AG04450 (cell line): ENCODE measurements at regions not wholly inside any gene's neighbourhood (a gene's known extent, or its start where the extent isn't known, plus 50 kb on each side); places are given as distances from the start of the nearest gene placed in this dataset.

ENCODE experiments used
- CTCF ChIA-PET: fragments of 300-600, 350-600 bp; formaldehyde crosslinking; extraction: SDS; loops from one replicate; lab custom pipeline; 2022; ENCODE audit warnings: antibody characterized with exemption, inconsistent platforms; lab: Charles Lee
- POLR2A ChIA-PET: fragments of 350-600 bp; formaldehyde crosslinking; extraction: SDS; loops from one replicate; lab custom pipeline; 2021; ENCODE audit warnings: antibody characterized with exemption, inconsistent platforms; lab: Yijun Ruan, JAX
- DNase-seq: peaks from one replicate; pipeline ENCODE4 v3.0.0-alpha.2; 2011; ENCODE audit warnings: low read depth, low spot score
- H3K27ac ChIP-seq: one replicate; pipeline ENCODE4 v1.5.1; 2012; ENCODE audit warnings: low read depth, low read length, control low read depth
- H3K27me3 ChIP-seq: one replicate; pipeline ENCODE4 v1.6.0; 2012; ENCODE audit warnings: low read length; ENCODE audit not compliant: control insufficient read depth, insufficient read depth
- H3K4me3 ChIP-seq: 2 replicates; pipeline ENCODE4 v1.5.1; 2011; ENCODE audit warnings: mild to moderate bottlenecking, low read depth, low read length, control low read depth
- H3K9me3 ChIP-seq: 2 replicates; pipeline ENCODE4 v1.5.1; 2012; ENCODE audit warnings: low read length; ENCODE audit not compliant: control insufficient read depth, insufficient read depth
- TF ChIP-seq, protein P1 (sequence below): IDR thresholded peaks from 2 replicates; pipeline ENCODE4 v1.5.1; 2011; ENCODE audit warnings: low read depth, low read length, control low read depth, inconsistent platforms

DNA sequence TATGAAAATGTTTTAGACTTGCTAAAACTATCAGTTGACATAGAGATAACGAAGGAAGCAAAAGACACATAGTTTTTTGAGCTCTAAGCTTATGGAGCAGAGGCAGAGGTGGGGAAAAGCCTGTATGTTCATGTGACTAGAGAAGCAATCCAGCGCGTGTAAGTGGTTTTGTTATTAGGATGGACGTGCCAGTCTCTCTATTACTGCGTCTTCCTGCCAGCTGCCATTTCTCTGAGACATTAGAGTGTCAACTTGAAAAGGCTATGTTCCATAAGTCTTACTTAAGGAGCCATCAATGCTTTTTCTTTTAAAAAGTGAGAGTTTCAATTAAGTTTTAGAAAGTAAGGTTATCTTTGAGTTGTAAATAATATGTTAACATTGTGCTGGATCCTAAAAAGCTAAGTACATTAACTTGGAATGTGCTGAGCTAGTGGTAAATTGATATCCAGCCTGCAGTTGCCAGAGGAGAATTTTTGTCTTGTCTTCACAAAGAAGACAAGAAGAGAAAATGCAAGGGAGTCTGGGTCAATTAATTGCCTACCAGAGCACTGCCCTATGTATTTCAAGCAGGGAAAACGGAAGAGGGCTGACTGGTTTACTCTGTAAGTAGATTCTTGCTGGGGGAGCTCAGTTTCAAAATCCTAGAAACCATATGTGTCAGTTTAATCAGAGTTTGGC is 161.8 kb upstream of the B3GALT2 start:
- POLR2A ChIA-PET, result no interaction called here
- CTCF ChIA-PET, result interaction anchor here (1.6 kb wide), 1 partner anchor 11 kb away, joined by 8 read pairs; no protein-coding TSS in a partner anchor
- Histone ChIP-seq H3K9me3 (no peaks in the 10 kb centered on the region), H3K27ac (no peak overlapping the region), H3K27me3 (no peaks in the 10 kb centered on the region), H3K4me3 (no peak overlapping the region)
- TF ChIP-seq, protein P1, sequence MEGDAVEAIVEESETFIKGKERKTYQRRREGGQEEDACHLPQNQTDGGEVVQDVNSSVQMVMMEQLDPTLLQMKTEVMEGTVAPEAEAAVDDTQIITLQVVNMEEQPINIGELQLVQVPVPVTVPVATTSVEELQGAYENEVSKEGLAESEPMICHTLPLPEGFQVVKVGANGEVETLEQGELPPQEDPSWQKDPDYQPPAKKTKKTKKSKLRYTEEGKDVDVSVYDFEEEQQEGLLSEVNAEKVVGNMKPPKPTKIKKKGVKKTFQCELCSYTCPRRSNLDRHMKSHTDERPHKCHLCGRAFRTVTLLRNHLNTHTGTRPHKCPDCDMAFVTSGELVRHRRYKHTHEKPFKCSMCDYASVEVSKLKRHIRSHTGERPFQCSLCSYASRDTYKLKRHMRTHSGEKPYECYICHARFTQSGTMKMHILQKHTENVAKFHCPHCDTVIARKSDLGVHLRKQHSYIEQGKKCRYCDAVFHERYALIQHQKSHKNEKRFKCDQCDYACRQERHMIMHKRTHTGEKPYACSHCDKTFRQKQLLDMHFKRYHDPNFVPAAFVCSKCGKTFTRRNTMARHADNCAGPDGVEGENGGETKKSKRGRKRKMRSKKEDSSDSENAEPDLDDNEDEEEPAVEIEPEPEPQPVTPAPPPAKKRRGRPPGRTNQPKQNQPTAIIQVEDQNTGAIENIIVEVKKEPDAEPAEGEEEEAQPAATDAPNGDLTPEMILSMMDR, result no peak
- no peak for DNase-seq

DNA sequence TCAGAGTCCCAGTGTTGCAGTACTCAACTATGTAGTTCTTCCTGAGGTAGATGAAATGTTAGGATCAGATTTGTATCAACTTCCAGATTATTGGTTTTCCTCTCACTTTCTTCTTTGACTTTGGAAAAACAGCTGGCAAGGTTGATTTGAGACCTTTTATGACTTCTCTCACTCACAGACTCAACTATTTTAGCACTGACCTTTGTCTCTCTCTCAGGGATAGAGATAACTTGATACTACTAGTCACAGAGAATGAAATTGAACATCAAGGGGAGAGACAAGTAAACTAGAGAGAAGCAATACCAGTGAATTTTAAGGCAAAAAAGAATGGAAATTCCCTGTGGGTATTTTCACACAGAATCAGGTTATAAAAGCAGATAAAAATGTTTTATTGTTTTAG is 159.7 kb upstream of the B3GALT2 start:
- no peak overlapping the region for H3K4me3 ChIP-seq
- H3K27me3 ChIP-seq, result no peaks in the 10 kb centered on the region
- H3K9me3 ChIP-seq, result no peaks in the 10 kb centered on the region; the same call in 1 of the 2 replicates
- ChIA-PET CTCF (no interaction called here), POLR2A (no interaction called here)
- TF ChIP-seq, protein P1, result no peak
- no peak overlapping the region for H3K27ac ChIP-seq
- DNase-seq, result no peak

DNA sequence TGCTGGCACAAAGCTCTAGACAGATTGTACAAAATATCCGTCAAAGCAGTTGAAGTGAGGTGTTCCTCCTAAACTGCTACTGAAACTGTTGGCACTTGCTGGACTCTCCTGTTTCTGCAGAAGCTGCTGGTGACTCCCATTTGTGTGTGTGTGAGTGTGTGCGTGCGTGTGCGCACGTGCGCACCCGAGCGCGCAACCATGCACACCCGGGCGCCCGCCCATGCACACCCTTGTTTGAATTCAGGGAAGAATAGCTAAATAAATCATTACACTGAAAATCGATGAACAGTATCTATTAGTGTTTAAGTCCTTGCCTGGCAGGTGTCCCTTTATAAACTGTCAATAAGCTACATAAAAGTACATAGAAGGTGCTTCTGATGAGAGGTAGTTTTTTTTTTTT is 156.4 kb upstream of the B3GALT2 start:
- DNase-seq, result no peak
- TF ChIP-seq, protein P1, result no peak
- Histone ChIP-seq H3K9me3 (no peaks in the 10 kb centered on the region; the same call in 1 of the 2 replicates), H3K4me3 (no peak overlapping the region), H3K27ac (no peak overlapping the region), H3K27me3 (no peaks in the 10 kb centered on the region)
- CTCF ChIA-PET, result interaction anchor here (1.0 kb wide), 1 partner anchor 152 kb away, joined by 3 read pairs; no protein-coding TSS in a partner anchor
- POLR2A ChIA-PET, result no interaction called here

DNA sequence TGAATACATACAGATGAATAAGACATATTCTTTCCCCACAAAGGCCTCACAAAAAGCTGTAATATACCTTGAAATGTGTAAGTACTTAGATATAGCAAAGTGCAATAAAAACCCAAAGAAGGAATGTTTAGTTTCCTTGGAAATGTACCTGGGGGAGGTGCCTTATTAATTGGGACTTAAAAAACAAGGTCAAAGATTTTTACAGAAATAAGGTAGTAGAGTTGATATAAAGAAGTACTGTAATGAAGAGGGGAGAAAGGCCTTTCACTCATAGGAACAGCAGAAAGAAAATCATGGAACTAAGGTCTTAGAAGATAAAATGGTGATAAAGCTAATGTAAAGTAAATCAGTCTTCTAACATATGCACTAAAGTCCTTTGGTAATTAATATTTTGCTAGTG is 153.9 kb upstream of the B3GALT2 start:
- Histone ChIP-seq H3K27ac (no peak overlapping the region), H3K27me3 (no peaks in the 10 kb centered on the region), H3K9me3 (no peaks in the 10 kb centered on the region; the same call in 1 of the 2 replicates), H3K4me3 (no peak overlapping the region)
- TF ChIP-seq, protein P1, result no peak
- CTCF ChIA-PET, result interaction anchor here (0.7 kb wide), 1 partner anchor 150 kb away, joined by 3 read pairs; no protein-coding TSS in a partner anchor
- POLR2A ChIA-PET, result no interaction called here
- DNase-seq, result no peak

DNA sequence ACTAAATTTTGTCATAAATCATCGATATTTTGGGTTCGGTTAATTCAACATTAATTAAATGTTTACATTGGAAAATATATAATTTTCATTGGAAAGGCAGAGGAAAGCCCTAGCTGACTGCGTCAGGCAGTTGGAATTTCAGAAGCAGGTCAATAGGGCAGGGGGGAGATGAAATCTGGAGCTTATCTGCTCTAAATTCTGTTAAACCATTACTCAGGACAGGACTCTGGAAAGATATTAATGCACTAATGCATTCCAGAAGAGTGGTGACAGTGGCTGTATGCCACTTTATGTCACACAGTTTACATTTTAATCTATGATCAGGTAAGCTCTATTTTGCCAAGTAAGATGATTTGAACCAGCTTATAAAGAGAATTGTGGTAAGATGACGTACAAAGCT is 153.0 kb upstream of the B3GALT2 start:
- ChIA-PET POLR2A (no interaction called here), CTCF (interaction anchor here (1.0 to 2.5 kb wide), 2 partner anchors 150 to 152 kb away, joined by 3 to 12 read pairs; no protein-coding TSS in a partner anchor)
- TF ChIP-seq, protein P1, result no peak
- no peaks in the 10 kb centered on the region for H3K27me3 ChIP-seq
- DNase-seq, result no peak
- no peaks in the 10 kb centered on the region; the same call in 1 of the 2 replicates for H3K9me3 ChIP-seq
- H3K4me3 ChIP-seq, result no peak overlapping the region
- no peak overlapping the region for H3K27ac ChIP-seq
